Neuronal stem cell (in vitro differentiated cells): ENCODE measurements at regions not wholly inside any gene's neighbourhood (a gene's known extent, or its start where the extent isn't known, plus 50 kb on each side); places are given as distances from the start of the nearest gene placed in this dataset.

Source experiments
- DNase-seq: peaks from one replicate; pipeline ENCODE4 v3.0.0-alpha.2; 2013; ENCODE audit warnings: low spot score
- H2AFZ ChIP-seq: one replicate; pipeline ENCODE4 v1.6.1; 2013; ENCODE audit warnings: mild to moderate bottlenecking, low read length, inconsistent platforms
- H2AK5ac ChIP-seq: 2 replicates; pipeline ENCODE4 v1.6.1; 2013; ENCODE audit warnings: low read depth, mild to moderate bottlenecking, inconsistent platforms, low read length, moderate library complexity, mixed read lengths
- H2BK120ac ChIP-seq: 2 replicates; pipeline ENCODE4 v1.6.1; 2013; ENCODE audit warnings: low read depth, mild to moderate bottlenecking, inconsistent platforms, low read length, moderate library complexity, mixed read lengths
- H2BK12ac ChIP-seq: one replicate; pipeline ENCODE4 v1.6.1; 2013; ENCODE audit warnings: low read length, inconsistent platforms
- H2BK15ac ChIP-seq: 2 replicates; pipeline ENCODE4 v1.6.1; 2013; ENCODE audit warnings: mild to moderate bottlenecking, low read length, inconsistent platforms, mixed read lengths
- H2BK5ac ChIP-seq: one replicate; pipeline ENCODE4 v1.6.1; 2013; ENCODE audit warnings: inconsistent platforms, mild to moderate bottlenecking, low read length, moderate library complexity
- H3K14ac ChIP-seq: one replicate; pipeline ENCODE4 v1.6.1; 2013; ENCODE audit warnings: low read length, inconsistent platforms
- H3K18ac ChIP-seq: 2 replicates; pipeline ENCODE4 v1.6.1; 2013; ENCODE audit warnings: low read length, inconsistent platforms
- H3K23ac ChIP-seq: 2 replicates; pipeline ENCODE4 v1.6.1; 2013; ENCODE audit warnings: low read depth, mild to moderate bottlenecking, mixed read lengths, low read length, inconsistent platforms; ENCODE audit not compliant: poor library complexity
- H3K27ac ChIP-seq: replicated peaks from 3 replicates; pipeline ENCODE4 v1.5.1; 2013; ENCODE audit warnings: low read length, inconsistent platforms
- H3K27me3 ChIP-seq, 3 experiments: 2 replicates each; pipeline ENCODE4 v1.6.1; 2013; ENCODE audit warnings: low read length in 3 of 3, mild to moderate bottlenecking in 2 of 3, inconsistent platforms in 1 of 3, low read depth in 1 of 3, mixed read lengths in 1 of 3, moderate library complexity in 1 of 3; ENCODE audit not compliant: control insufficient read depth in 3 of 3, insufficient read depth in 3 of 3
- H3K36me3 ChIP-seq, 2 donors: replicated peaks in 1 of 2; 2 replicates each; pipeline ENCODE4 v1.6.1; 2013; ENCODE audit warnings: low read length in 2 of 2; ENCODE audit not compliant: control insufficient read depth in 2 of 2, insufficient read depth in 2 of 2
- H3K4ac ChIP-seq: 2 replicates; pipeline ENCODE4 v1.6.1; 2013; ENCODE audit warnings: inconsistent platforms, mild to moderate bottlenecking, low read length, moderate library complexity
- H3K4me1 ChIP-seq, 2 donors: 1 replicate in 1 of 2; 2 replicates in 1 of 2; pipeline ENCODE4 v1.6.1; 2013; ENCODE audit warnings: low read length in 2 of 2, low read depth in 1 of 2; ENCODE audit not compliant: control insufficient read depth in 2 of 2, insufficient read depth in 1 of 2
- H3K4me2 ChIP-seq: one replicate; pipeline ENCODE4 v1.6.1; 2013; ENCODE audit warnings: mild to moderate bottlenecking, low read length, inconsistent platforms; ENCODE audit not compliant: insufficient read depth, poor library complexity, severe bottlenecking
- H3K4me3 ChIP-seq, 2 donors: 2 replicates each; pipeline ENCODE4 v1.5.1; 2013; ENCODE audit warnings: low read length in 2 of 2, mild to moderate bottlenecking in 2 of 2, inconsistent platforms in 1 of 2, moderate library complexity in 1 of 2
- H3K79me1 ChIP-seq: one replicate; pipeline ENCODE4 v1.6.1; 2013; ENCODE audit warnings: low read depth, mild to moderate bottlenecking, inconsistent platforms, low read length, moderate library complexity
- H3K9ac ChIP-seq: one replicate; pipeline ENCODE4 v1.6.1; 2013; ENCODE audit warnings: mild to moderate bottlenecking, low read depth, low read length, inconsistent platforms; ENCODE audit not compliant: poor library complexity
- H3K9me3 ChIP-seq, 2 donors: replicated peaks in 1 of 2; 2 replicates each; pipeline versions ENCODE3 to v1.6.1; 2013; ENCODE audit warnings: low read length in 2 of 2, mild to moderate bottlenecking in 2 of 2, inconsistent platforms in 1 of 2, low read depth in 1 of 2, mixed read lengths in 1 of 2, moderate library complexity in 1 of 2; ENCODE audit not compliant: control insufficient read depth in 2 of 2, insufficient read depth in 1 of 2
- H4K8ac ChIP-seq: one replicate; pipeline ENCODE4 v1.6.1; 2013; ENCODE audit warnings: low read depth, mild to moderate bottlenecking, inconsistent platforms, low read length, moderate library complexity
- H4K91ac ChIP-seq: one replicate; pipeline ENCODE4 v1.6.1; 2013; ENCODE audit warnings: low read length, low read depth, mild to moderate bottlenecking, inconsistent platforms; ENCODE audit not compliant: poor library complexity
- WGBS, 2 donors: extraction: QIAGEN DNeasy Blood & Tissue Kit; methylation state at CpG; one replicate each; pipeline ENCODE4 v1.1.7; 2013; ENCODE audit warnings: missing lambda C conversion rate in 2 of 2, mixed read lengths in 1 of 2; ENCODE audit not compliant: insufficient read length in 2 of 2, insufficient replicate concordance in 1 of 2; ENCODE audit errors: extremely low coverage in 2 of 2; 5-methylcytosine and 5-hydroxymethylcytosine counted together

- H3K27ac ChIP-seq, result no peak overlapping the region
- peak overlapping the region; percentile 21 for H3K18ac ChIP-seq
- H2BK5ac ChIP-seq, result peak overlapping the region; percentile 35
- peaks cover 0 to 3% (median 0%) of the 10 kb centered on the region in 3 experiments for H3K27me3 ChIP-seq
- no peak for DNase-seq
- H2BK120ac ChIP-seq, result no peak overlapping the region
- no peak overlapping the region for H4K91ac ChIP-seq
- no peak overlapping the region for H3K4me2 ChIP-seq
- no peak overlapping the region for H2BK12ac ChIP-seq
- H3K36me3 ChIP-seq, result no peaks in the 10 kb centered on the region
- peak overlapping the region; percentile 48 for H4K8ac ChIP-seq
- H3K9me3 ChIP-seq, result peaks cover 0 to 2% of the 10 kb centered on the region in 2 donors
- no peak overlapping the region for H3K23ac ChIP-seq
- H2BK15ac ChIP-seq, result no peak overlapping the region
- H3K79me1 ChIP-seq, result peaks cover 3% of the 10 kb centered on the region
- no peak overlapping the region for H3K14ac ChIP-seq
- peak overlapping the region; percentile 60 for H2AK5ac ChIP-seq
- no peak overlapping the region for H3K9ac ChIP-seq
- peaks cover 1 to 14% of the 10 kb centered on the region in 2 donors for H3K4me1 ChIP-seq
- no peak overlapping the region for H3K4me3 ChIP-seq
- H2AFZ ChIP-seq, result peak overlapping the region; percentile 69
- WGBS, 2 donors, result no CpG with 5 or more reads among the region's 8 CpGs
- no peak overlapping the region for H3K4ac ChIP-seq
Observed at GRCh38 chr5:2181149-2181548, 298.4 kb upstream of the IRX4 start.

- Histone ChIP-seq H3K4me3 (no peak overlapping the region), H2AK5ac (no peak overlapping the region), H2BK5ac (no peak overlapping the region), H3K4me2 (no peak overlapping the region), H4K91ac (no peak overlapping the region), H3K27ac (no peak overlapping the region), H3K14ac (no peak overlapping the region), H3K36me3 (no peaks in the 10 kb centered on the region), H3K9me3 (peaks cover 0 to 2% of the 10 kb centered on the region in 2 donors), H3K4me1 (peaks cover 1 to 14% of the 10 kb centered on the region in 2 donors), H3K23ac (no peak overlapping the region), H4K8ac (no peak overlapping the region), H3K9ac (no peak overlapping the region), H3K79me1 (peaks cover 3% of the 10 kb centered on the region), H3K4ac (no peak overlapping the region), H2BK12ac (no peak overlapping the region), H2AFZ (no peak overlapping the region), H2BK15ac (no peak overlapping the region), H3K27me3 (peaks cover 0 to 3% (median 0%) of the 10 kb centered on the region in 3 experiments), H2BK120ac (no peak overlapping the region), H3K18ac (no peak overlapping the region)
- DNase-seq, result no peak
- no CpG with 5 or more reads among the region's 17 CpGs for WGBS, 2 donors
Observed at GRCh38 chr5:2180456-2180855, 297.7 kb upstream of the IRX4 start.

- Histone ChIP-seq H2AK5ac (peak overlapping the region; percentile 33), H2BK5ac (no peak overlapping the region), H3K79me1 (peaks cover 3% of the 10 kb centered on the region), H2AFZ (no peak overlapping the region), H4K91ac (no peak overlapping the region), H3K23ac (no peak overlapping the region), H3K4ac (no peak overlapping the region), H3K27me3 (peaks cover 0 to 3% (median 0%) of the 10 kb centered on the region in 3 experiments), H3K36me3 (no peaks in the 10 kb centered on the region), H2BK15ac (no peak overlapping the region), H2BK120ac (no peak overlapping the region), H3K27ac (no peak overlapping the region), H4K8ac (peak overlapping the region; percentile 9), H3K18ac (peak overlapping the region; percentile 45), H3K9me3 (peaks cover 0 to 2% of the 10 kb centered on the region in 2 donors), H3K4me3 (no peak overlapping the region), H2BK12ac (no peak overlapping the region), H3K14ac (no peak overlapping the region), H3K4me1 (peaks cover 1 to 14% of the 10 kb centered on the region in 2 donors), H3K9ac (no peak overlapping the region), H3K4me2 (no peak overlapping the region)
- no CpG with 5 or more reads among the region's 23 CpGs for WGBS, 2 donors
- no peak for DNase-seq
Observed at GRCh38 chr5:2179861-2180260, 297.1 kb upstream of the IRX4 start.

DNA sequence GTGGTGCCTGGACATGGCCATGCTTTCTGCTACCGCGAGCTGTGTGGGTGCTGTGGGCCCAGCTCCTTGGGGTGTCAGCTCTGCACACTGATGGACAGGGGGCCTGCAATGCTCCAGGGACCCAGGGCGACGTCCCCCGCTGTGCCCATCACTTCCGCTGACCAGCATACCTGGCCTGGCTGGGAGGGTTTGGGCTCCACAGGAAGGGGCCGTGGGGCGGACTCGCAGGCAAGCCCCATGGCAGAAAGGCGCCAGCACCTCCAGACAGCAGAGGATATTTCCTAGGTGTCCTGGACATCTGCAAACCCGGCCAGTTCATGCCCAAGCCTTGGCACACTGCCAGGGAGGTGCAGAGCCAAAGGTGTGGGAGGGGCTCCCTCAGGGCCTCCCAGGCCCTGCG lies 295.8 kb upstream of the IRX4 start:
- Histone ChIP-seq H3K36me3 (no peaks in the 10 kb centered on the region), H2AK5ac (peak overlapping the region; percentile 57), H3K27me3 (peaks cover 0 to 3% (median 0%) of the 10 kb centered on the region in 3 experiments), H3K14ac (peak overlapping the region; percentile 25), H3K27ac (no peak overlapping the region), H3K4me2 (no peak overlapping the region), H3K4ac (no peak overlapping the region), H2BK15ac (no peak overlapping the region), H4K91ac (no peak overlapping the region), H3K23ac (peak overlapping the region; percentile 55), H3K9ac (peak overlapping the region; percentile 50), H2BK12ac (peak overlapping the region; percentile 84), H3K4me3 (no peak overlapping the region), H3K4me1 (peaks cover 1 to 10% of the 10 kb centered on the region in 2 donors), H3K18ac (peak overlapping the region; percentile 75), H3K9me3 (no peaks in the 10 kb centered on the region), H2BK5ac (no peak overlapping the region), H3K79me1 (peaks cover 3% of the 10 kb centered on the region), H2AFZ (no peak overlapping the region), H4K8ac (no peak overlapping the region), H2BK120ac (peak overlapping the region; percentile 22)
- no CpG with 5 or more reads among the region's 12 CpGs for WGBS, 2 donors
- no peak for DNase-seq
